ENCODE measurements at regions not wholly inside any gene's neighbourhood (a gene's known extent, or its start where the extent isn't known, plus 50 kb on each side); places are given as distances from the start of the nearest gene placed in this dataset.
"Not testable (repeated sequence)": the region's sequence is repeated elsewhere in the genome, so short reads cannot be mapped to it uniquely, and the experiment has no call there.

DNA sequence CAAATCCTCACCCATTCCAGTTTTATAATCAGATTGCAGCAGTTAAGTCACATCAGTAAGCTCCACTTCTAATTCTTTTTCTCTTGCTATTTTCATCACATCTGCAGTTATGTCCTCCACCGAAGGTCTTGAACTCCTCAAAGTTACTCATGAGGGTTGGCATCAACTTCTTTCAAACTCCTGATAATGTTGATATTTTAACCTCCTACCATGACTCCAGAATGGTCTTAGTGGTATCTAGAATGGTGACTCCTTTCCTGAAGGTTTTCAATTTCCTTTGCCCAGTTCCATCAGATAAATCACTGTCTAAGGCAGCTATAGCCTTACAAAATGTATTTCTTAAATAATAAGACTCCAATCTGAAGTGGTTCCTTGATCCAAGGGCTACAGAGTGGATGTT is 53.8 kb upstream of the EDIL3 start:
- DNase-seq (ENCODE audit: extremely low spot score, unreplicated experiment) = no peak
- Mint-ChIP-seq H3K4me1 (ENCODE audit: unreplicated experiment) (peaks cover 4% of the 10 kb centered on the region), H3K27me3 (no peaks in the 10 kb centered on the region), H3K9me3 (no peaks in the 10 kb centered on the region), H3K4me3 (no peak overlapping the region), H3K36me3 (no peaks in the 10 kb centered on the region), H3K27ac (no peak overlapping the region)
- TF ChIP-seq, protein P1, sequence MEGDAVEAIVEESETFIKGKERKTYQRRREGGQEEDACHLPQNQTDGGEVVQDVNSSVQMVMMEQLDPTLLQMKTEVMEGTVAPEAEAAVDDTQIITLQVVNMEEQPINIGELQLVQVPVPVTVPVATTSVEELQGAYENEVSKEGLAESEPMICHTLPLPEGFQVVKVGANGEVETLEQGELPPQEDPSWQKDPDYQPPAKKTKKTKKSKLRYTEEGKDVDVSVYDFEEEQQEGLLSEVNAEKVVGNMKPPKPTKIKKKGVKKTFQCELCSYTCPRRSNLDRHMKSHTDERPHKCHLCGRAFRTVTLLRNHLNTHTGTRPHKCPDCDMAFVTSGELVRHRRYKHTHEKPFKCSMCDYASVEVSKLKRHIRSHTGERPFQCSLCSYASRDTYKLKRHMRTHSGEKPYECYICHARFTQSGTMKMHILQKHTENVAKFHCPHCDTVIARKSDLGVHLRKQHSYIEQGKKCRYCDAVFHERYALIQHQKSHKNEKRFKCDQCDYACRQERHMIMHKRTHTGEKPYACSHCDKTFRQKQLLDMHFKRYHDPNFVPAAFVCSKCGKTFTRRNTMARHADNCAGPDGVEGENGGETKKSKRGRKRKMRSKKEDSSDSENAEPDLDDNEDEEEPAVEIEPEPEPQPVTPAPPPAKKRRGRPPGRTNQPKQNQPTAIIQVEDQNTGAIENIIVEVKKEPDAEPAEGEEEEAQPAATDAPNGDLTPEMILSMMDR (conservative IDR thresholded peaks at IDR 0.05) = no peak

DNA sequence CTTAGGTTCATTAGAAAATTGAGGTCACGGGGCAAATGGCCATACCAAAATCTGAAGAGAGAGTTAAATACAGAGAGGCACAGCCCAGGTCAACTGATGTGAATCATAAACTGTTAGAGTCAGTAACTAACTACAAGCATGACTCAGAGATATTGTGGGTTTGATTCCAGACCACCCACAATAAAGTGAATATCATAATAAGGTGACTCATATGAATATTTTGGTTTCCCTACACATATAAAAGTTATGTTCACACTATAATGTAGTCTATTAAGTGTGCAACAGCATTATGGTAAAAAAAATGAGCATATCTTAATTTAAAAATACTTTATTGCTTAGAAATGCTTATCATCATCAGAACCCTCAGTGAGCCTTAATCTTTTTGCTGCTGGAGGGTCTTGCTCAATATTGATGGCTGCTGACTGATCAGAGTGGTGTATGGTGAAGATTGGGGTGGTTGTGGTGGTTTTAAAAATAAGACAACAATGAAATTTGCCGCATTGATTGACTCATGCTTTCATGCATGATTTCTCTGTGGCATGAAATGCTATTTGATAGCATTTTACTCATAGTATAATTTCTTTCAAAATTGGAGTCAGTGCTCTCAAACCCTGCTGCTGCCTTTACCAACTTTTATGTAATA is 53.1 kb upstream of the EDIL3 start:
- no peaks in the 10 kb centered on the region for H3K9me3 Mint-ChIP-seq
- H3K4me3 Mint-ChIP-seq = no peak overlapping the region
- DNase-seq (ENCODE audit: extremely low spot score, unreplicated experiment) = no peak
- H3K27me3 Mint-ChIP-seq = no peaks in the 10 kb centered on the region
- H3K27ac Mint-ChIP-seq = no peak overlapping the region
- TF ChIP-seq, protein P1 (conservative IDR thresholded peaks at IDR 0.05) = no peak
- H3K4me1 Mint-ChIP-seq (ENCODE audit: unreplicated experiment) = peaks cover 4% of the 10 kb centered on the region
- no peaks in the 10 kb centered on the region for H3K36me3 Mint-ChIP-seq

DNA sequence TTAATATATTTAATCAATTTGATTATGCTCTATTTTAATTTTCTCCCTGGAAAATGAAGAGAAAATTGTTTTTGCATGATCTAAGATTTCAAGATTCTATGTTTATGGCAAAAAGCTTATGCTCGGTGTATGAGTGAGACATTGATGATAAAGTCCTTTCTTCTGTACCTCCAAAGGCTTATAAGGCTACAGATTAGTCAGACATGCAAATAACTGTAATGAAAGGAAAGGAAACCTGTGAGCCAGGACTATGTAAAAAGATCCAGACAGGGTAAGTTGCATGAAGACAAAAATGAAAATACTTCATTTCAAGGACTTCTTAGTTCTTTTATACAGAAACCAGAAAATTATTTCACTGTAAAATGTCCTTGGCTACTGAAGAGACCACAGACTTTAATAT is 52.2 kb upstream of the EDIL3 start:
- TF ChIP-seq, protein P1 (conservative IDR thresholded peaks at IDR 0.05) = no peak
- Mint-ChIP-seq H3K36me3 (no peaks in the 10 kb centered on the region), H3K4me1 (ENCODE audit: unreplicated experiment) (peaks cover 4% of the 10 kb centered on the region), H3K27ac (no peak overlapping the region), H3K9me3 (no peaks in the 10 kb centered on the region), H3K4me3 (no peak overlapping the region), H3K27me3 (no peaks in the 10 kb centered on the region)
- DNase-seq (ENCODE audit: extremely low spot score, unreplicated experiment) = no peak

DNA sequence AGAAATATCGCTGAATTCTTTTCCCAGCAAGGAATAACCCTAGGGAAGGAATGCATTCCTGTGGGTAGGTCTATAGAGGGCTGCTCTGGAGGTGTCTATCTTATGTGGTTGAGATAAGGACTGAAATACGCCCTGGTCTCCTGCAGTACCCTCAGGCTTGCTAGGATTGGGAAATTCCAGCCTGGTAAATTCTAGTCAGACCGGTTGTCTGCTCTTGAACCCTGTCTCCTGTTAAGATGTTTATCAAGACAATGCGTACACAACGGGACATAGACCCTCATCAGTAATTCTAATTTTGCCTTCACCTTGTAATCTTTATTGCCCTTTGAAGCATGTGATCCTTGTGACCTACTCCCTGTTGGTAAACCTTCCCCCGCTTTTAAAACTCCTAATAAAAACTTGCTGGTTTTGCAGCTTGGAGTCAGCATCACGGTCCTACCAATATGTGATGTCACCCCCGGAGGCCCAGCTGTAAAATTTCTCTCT is 51.2 kb upstream of the EDIL3 start:
- DNase-seq (ENCODE audit: extremely low spot score, unreplicated experiment); H3K27me3 Mint-ChIP-seq; H3K4me1 Mint-ChIP-seq (ENCODE audit: unreplicated experiment); H3K36me3 Mint-ChIP-seq; H3K9me3 Mint-ChIP-seq; H3K27ac Mint-ChIP-seq: not testable (repeated sequence)
- H3K4me3 Mint-ChIP-seq = peak overlapping the region; percentile 9

All from type B pancreatic cell (in vitro differentiated cells).